GM18868 (cell line): ENCODE measurements at regions not wholly inside any gene's neighbourhood (a gene's known extent, or its start where the extent isn't known, plus 50 kb on each side); places are given as distances from the start of the nearest gene placed in this dataset.
A peak's percentile ranks its signal among the peaks of the same experiment; 100 is the strongest.
"Not testable (repeated sequence)": the region's sequence is repeated elsewhere in the genome, so short reads cannot be mapped to it uniquely, and the experiment has no call there.

ENCODE experiments used
- ATAC-seq: cut with Tn5 transposase; IDR thresholded peaks from one replicate; pipeline ENCODE4 v1.9.1; 2021; ENCODE audit warnings: mild to moderate bottlenecking, moderate library complexity; ENCODE audit not compliant: unreplicated experiment

GRCh38 chr6:76861403-76861802 is 601.9 kb downstream of the HTR1B start:
- peak; percentile 99 for ATAC-seq

GRCh38 chr6:76856065-76856464 is 607.2 kb downstream of the HTR1B start:
- no peak for ATAC-seq

- ATAC-seq, result no peak
These were observed 610.5 kb downstream of the HTR1B start for GRCh38 chr6:76852776-76853175.

- not testable (repeated sequence) for ATAC-seq
These were observed 613.9 kb downstream of the HTR1B start for GRCh38 chr6:76849274-76849970.

- ATAC-seq, result no peak
These were observed 620.1 kb downstream of the HTR1B start for GRCh38 chr6:76843054-76843822.

GRCh38 chr6:76840865-76841264 is 622.4 kb downstream of the HTR1B start:
- no peak for ATAC-seq

GRCh38 chr6:76840041-76840745 is 623.1 kb downstream of the HTR1B start:
- ATAC-seq, result no peak

- ATAC-seq, result no peak
These were observed 623.8 kb downstream of the HTR1B start for GRCh38 chr6:76839505-76839904.

GRCh38 chr6:76837564-76837963 is 625.7 kb downstream of the HTR1B start:
- ATAC-seq, result no peak

- no peak for ATAC-seq
These were observed 627.6 kb downstream of the HTR1B start for GRCh38 chr6:76835695-76836094.

- ATAC-seq, result no peak
These were observed 628.0 kb downstream of the HTR1B start for GRCh38 chr6:76835293-76835692.

GRCh38 chr6:76834399-76834798 is 628.9 kb downstream of the HTR1B start:
- no peak for ATAC-seq

- no peak for ATAC-seq
These were observed 632.0 kb downstream of the HTR1B start for GRCh38 chr6:76831299-76831698.

GRCh38 chr6:76823578-76823977 is 639.7 kb downstream of the HTR1B start:
- not testable (repeated sequence) for ATAC-seq

- ATAC-seq, result no peak
These were observed 644.8 kb downstream of the HTR1B start for GRCh38 chr6:76818451-76818850.

- no peak for ATAC-seq
These were observed 645.9 kb downstream of the HTR1B start for GRCh38 chr6:76817429-76817828.

GRCh38 chr6:76814496-76815458 is 648.5 kb downstream of the HTR1B start:
- ATAC-seq, result no peak

GRCh38 chr6:76810286-76810685 is 653.0 kb downstream of the HTR1B start:
- ATAC-seq, result no peak

GRCh38 chr6:76803038-76803580 is 660.2 kb downstream of the HTR1B start:
- ATAC-seq, result no peak

GRCh38 chr6:76792394-76792793 is 670.9 kb downstream of the HTR1B start:
- no peak for ATAC-seq
